NT2/D1 (cell line): ENCODE measurements at regions not wholly inside any gene's neighbourhood (a gene's known extent, or its start where the extent isn't known, plus 50 kb on each side); places are given as distances from the start of the nearest gene placed in this dataset.
"Not testable (repeated sequence)": the region's sequence is repeated elsewhere in the genome, so short reads cannot be mapped to it uniquely, and the experiment has no call there.

Source experiments
- DNase-seq: peaks from one replicate; pipeline ENCODE4 v3.0.0-alpha.2; 2011; ENCODE audit warnings: low read depth, low spot score
- H3K27me3 ChIP-seq: 2 replicates; pipeline ENCODE4 v1.6.0; 2011; ENCODE audit warnings: mild to moderate bottlenecking; ENCODE audit not compliant: insufficient read length, insufficient read depth
- H3K36me3 ChIP-seq: 2 replicates; pipeline ENCODE4 v1.6.1; 2011; ENCODE audit warnings: mild to moderate bottlenecking, low read length, mixed read lengths; ENCODE audit not compliant: insufficient read depth, insufficient read length
- H3K4me1 ChIP-seq: 2 replicates; pipeline ENCODE4 v1.5.1; 2011; ENCODE audit not compliant: insufficient read depth, insufficient read length
- H3K4me3 ChIP-seq: 2 replicates; pipeline ENCODE4 v1.5.1; 2011; ENCODE audit warnings: low read depth; ENCODE audit not compliant: insufficient read length
- H3K9ac ChIP-seq: 2 replicates; pipeline ENCODE4 v1.6.0; 2011; ENCODE audit warnings: low read depth; ENCODE audit not compliant: insufficient read length
- H3K9me3 ChIP-seq: 2 replicates; pipeline ENCODE4 v1.5.1; 2011; ENCODE audit warnings: mild to moderate bottlenecking, low read length; ENCODE audit not compliant: insufficient read depth
- SUZ12 ChIP-seq: IDR thresholded peaks from 2 replicates; pipeline ENCODE4 v1.6.1; 2011; ENCODE audit not compliant: insufficient read length, insufficient read depth; ENCODE audit errors: extremely low read depth
- YY1 ChIP-seq: IDR thresholded peaks from 2 replicates; pipeline ENCODE4 v1.6.1; 2011; ENCODE audit not compliant: insufficient read length, insufficient read depth
- ZNF274 ChIP-seq: IDR thresholded peaks from 2 replicates; pipeline ENCODE4 v1.6.1; 2011; ENCODE audit warnings: mild to moderate bottlenecking, low read depth, low read length

DNA sequence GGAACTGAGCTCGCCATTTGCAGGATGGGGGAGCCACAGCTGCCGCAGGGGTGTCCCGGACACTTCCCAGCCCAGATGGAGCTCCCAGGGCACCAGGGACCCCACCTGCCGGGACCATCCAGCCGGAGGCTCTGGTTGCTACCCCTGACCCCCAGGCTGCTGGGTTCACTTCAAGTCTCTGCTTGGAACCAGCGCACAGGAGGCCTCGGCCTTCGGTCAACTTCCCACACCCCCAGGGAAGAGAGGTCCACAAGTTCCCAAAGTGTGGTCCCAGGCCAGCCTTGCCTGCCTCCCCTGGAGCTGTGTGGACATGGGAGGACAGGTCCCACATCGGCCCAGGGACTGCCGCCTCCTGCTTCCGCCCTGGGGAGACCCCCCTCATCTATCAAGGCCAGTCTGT, 117.0 kb downstream of the TEX29 start:
- no peak overlapping the region for H3K4me3 ChIP-seq
- peaks cover 9% of the 10 kb centered on the region for H3K4me1 ChIP-seq
- H3K27me3 ChIP-seq, result no peaks in the 10 kb centered on the region
- DNase-seq, result no peak
- no peaks in the 10 kb centered on the region for H3K36me3 ChIP-seq
- no peak overlapping the region for H3K9ac ChIP-seq
- H3K9me3 ChIP-seq, result no peaks in the 10 kb centered on the region
- TF ChIP-seq SUZ12 (no peak), ZNF274 (no peak), YY1 (no peak)

DNA sequence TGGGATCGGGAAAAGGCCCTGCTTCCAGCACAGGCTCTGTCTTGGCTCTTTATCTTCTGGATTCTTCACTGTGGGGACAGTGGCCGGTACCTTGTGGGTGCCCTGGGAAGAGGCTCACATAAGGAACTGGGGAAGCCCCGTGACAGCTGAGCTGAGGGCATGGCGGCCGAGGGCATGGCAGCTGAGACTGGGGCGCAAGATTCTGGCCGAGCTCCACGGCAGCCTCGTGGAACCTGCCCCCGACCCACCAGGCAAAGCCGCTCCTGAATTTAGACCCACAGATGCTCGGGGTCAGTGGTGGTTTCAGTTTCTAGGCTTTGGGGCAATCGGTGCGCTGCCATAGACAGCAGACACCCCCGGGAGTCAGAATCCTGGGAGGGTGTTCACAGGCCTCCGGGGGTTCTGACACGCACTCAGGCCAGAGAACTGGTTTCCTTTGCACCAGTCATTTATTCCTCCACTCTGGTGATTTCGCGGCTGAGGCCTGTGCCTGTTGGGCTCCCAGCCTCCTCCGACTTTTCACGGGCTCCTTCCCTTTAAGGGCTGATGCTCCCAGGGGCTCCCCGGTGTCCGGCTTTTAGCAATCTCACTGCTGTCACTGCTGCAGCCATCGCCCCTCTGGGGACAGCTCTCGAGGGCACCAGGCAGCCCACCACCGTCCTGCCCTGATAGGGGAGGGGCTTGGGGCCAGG, 117.6 kb downstream of the TEX29 start:
- peaks cover 9% of the 10 kb centered on the region for H3K4me1 ChIP-seq
- no peak for DNase-seq
- no peak overlapping the region for H3K4me3 ChIP-seq
- H3K36me3 ChIP-seq, result no peaks in the 10 kb centered on the region
- no peak overlapping the region for H3K9ac ChIP-seq
- TF ChIP-seq YY1 (no peak), ZNF274 (no peak)
- H3K27me3 ChIP-seq, result no peaks in the 10 kb centered on the region
- H3K9me3 ChIP-seq, result no peaks in the 10 kb centered on the region

DNA sequence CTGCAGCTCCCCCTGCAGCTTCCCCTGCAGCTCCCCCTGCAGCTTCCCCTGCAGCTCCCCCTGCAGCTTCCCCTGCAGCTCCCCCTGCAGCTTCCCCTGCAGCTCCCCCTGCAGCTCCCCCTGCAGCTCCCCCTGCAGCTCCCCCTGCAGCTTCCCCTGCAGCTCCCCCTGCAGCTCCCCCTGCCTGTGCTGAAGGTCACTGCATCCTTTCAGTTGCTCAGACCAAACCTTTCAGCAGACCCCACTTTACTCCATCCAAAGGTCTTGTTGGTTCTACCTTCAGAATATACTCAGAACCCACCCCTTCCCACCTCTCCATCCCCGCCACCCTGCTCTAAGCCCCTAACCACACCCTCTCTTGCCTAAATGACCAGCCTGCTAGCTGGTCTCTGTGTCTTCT, 120.0 kb downstream of the TEX29 start:
- not testable (repeated sequence) for H3K4me1 ChIP-seq, H3K27me3 ChIP-seq, H3K36me3 ChIP-seq, H3K9me3 ChIP-seq, H3K9ac ChIP-seq, H3K4me3 ChIP-seq
- DNase-seq, result peak; percentile 27

DNA sequence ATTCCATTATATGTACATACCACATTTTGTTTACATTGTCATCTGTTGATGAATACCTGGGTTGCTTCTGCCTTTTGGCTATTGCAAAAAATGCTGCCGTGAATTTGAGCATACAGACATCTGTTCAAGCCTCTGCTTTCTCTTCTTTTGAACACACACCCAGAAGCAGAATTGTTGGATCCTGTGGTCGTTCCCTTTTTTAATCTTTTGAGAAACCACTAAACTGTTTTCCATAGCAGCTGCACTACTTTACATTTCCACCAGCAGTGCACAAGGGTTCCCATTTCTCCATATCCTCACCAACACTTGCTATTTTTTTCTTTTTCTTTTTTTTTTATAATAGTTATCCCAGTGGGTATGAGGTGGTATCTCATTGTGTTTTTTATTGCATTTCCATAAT, 123.5 kb downstream of the TEX29 start:
- DNase-seq, result no peak
- Histone ChIP-seq H3K9ac (no peak overlapping the region), H3K4me3 (no peak overlapping the region), H3K27me3 (no peaks in the 10 kb centered on the region), H3K9me3 (no peaks in the 10 kb centered on the region), H3K36me3 (no peaks in the 10 kb centered on the region), H3K4me1 (peaks cover 6% of the 10 kb centered on the region)
- TF ChIP-seq SUZ12, result no peak
- TF ChIP-seq YY1, result no peak
- no peak for TF ChIP-seq ZNF274

DNA sequence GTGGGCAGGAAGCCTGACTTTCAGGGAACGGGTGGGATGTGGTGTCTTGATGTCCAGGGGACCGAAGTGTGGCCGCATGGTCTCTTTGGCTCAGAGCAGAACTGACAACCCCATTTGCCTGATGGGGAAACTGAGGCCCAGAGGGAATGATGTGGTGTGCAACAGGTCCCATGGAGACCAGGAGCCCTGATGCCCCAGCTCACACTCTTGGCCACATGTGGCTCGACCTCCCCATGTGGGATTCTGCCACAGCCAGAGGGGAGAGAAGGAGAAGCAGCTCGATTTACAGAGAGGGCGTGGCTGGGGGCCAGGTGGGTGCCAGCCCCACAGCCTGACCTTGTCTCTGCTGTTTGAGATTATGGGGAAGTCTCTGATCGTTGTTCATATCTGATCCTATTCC, 128.1 kb downstream of the TEX29 start:
- Histone ChIP-seq H3K9me3 (no peaks in the 10 kb centered on the region), H3K4me3 (no peak overlapping the region), H3K27me3 (no peaks in the 10 kb centered on the region), H3K36me3 (no peaks in the 10 kb centered on the region), H3K4me1 (no peaks in the 10 kb centered on the region), H3K9ac (no peak overlapping the region)
- TF ChIP-seq SUZ12 (no peak), YY1 (no peak), ZNF274 (no peak)
- no peak for DNase-seq

DNA sequence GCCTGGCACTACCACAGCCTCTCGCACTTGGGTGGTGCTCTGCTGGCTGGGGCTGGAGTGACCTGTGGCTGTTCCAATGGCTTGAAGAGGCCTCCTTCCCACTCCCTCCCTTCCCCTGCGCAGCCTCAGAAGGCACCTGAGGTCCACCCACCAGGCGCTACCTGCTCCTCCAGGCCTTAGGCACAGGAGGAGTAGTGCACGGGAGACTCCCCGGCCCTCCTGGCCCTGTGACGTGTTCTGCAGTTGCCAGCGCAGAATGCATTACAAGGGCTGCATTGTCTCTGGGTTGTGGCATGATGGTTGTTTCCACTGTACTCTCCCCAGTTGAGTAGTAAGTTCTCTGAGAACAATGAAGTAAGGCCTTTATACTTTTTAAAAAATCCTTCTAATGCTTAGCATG, 128.6 kb downstream of the TEX29 start:
- Histone ChIP-seq H3K27me3 (no peaks in the 10 kb centered on the region), H3K4me3 (no peak overlapping the region), H3K9ac (no peak overlapping the region), H3K9me3 (no peaks in the 10 kb centered on the region), H3K36me3 (no peaks in the 10 kb centered on the region), H3K4me1 (no peaks in the 10 kb centered on the region)
- no peak for DNase-seq
- TF ChIP-seq YY1 (no peak), SUZ12 (no peak), ZNF274 (no peak)

DNA sequence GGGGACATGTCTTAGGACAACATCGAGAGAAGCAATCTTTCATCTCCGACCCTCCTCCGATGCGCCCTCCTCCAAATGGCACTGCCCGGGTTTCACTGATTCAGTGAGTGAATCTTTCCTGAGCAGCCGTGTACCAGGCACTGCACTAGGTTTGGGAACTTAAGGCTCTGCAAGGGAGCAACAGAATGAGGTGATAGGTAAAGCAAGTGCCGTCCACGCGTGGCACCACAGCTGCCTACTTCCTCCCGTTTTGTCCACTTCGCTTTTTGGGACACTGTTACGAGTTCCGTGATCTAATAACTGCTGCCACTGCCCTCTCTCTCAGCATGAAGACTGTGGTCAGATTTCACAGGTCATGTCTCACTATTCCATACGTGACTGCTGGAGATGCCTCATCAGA, 131.0 kb downstream of the TEX29 start:
- H3K4me3 ChIP-seq, result no peak overlapping the region
- H3K27me3 ChIP-seq, result no peaks in the 10 kb centered on the region
- no peak for DNase-seq
- H3K9ac ChIP-seq, result no peak overlapping the region
- no peaks in the 10 kb centered on the region for H3K4me1 ChIP-seq
- no peak for TF ChIP-seq SUZ12
- no peak for TF ChIP-seq YY1
- no peak for TF ChIP-seq ZNF274
- peaks cover 3% of the 10 kb centered on the region; the same call in 1 of the 2 replicates for H3K9me3 ChIP-seq
- no peaks in the 10 kb centered on the region for H3K36me3 ChIP-seq
